ENCODE measurements at regions not wholly inside any gene's neighbourhood (a gene's known extent, or its start where the extent isn't known, plus 50 kb on each side); places are given as distances from the start of the nearest gene placed in this dataset.

DNA sequence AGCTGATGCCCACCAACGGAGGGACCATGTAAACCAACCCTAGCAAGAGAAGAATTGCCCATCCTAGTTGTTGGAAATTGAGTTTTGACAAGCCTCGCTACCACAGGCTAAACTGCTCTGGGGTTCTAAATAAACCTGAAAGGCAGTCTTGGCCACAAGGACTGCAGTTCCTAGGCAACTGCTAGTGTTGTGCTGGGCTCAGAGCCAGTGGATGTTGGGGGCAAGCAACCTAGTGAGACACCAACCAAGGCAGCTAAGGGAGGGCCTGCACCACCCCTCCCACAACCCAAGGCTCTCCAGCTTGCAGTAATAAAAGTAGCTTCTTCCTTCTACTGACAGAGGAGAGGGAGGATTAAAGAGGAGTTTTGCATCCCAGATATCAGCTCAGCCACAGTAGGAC lies 102.4 kb upstream of the PKN2 start:
- TF ChIP-seq, protein P1, sequence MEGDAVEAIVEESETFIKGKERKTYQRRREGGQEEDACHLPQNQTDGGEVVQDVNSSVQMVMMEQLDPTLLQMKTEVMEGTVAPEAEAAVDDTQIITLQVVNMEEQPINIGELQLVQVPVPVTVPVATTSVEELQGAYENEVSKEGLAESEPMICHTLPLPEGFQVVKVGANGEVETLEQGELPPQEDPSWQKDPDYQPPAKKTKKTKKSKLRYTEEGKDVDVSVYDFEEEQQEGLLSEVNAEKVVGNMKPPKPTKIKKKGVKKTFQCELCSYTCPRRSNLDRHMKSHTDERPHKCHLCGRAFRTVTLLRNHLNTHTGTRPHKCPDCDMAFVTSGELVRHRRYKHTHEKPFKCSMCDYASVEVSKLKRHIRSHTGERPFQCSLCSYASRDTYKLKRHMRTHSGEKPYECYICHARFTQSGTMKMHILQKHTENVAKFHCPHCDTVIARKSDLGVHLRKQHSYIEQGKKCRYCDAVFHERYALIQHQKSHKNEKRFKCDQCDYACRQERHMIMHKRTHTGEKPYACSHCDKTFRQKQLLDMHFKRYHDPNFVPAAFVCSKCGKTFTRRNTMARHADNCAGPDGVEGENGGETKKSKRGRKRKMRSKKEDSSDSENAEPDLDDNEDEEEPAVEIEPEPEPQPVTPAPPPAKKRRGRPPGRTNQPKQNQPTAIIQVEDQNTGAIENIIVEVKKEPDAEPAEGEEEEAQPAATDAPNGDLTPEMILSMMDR (IDR thresholded peaks at IDR 0.05), result no peak
- no peak for TF ChIP-seq POLR2A (IDR thresholded peaks at IDR 0.05)

Measured in body of pancreas (tissue), 4 donors.